Kidney epithelial cell (primary cell): ENCODE measurements at regions not wholly inside any gene's neighbourhood (a gene's known extent, or its start where the extent isn't known, plus 50 kb on each side); places are given as distances from the start of the nearest gene placed in this dataset.

Experiments used
- DNase-seq: peaks from one replicate; pipeline ENCODE4 v3.0.0-alpha.2; 2010; ENCODE audit warnings: low read depth
- H3K27me3 ChIP-seq: 2 replicates; pipeline ENCODE4 v1.6.0; 2011; ENCODE audit warnings: low read length; ENCODE audit not compliant: control insufficient read depth, insufficient read depth
- H3K36me3 ChIP-seq: 2 replicates; pipeline ENCODE4 v1.5.1; 2011; ENCODE audit warnings: low read length; ENCODE audit not compliant: control insufficient read depth, insufficient read depth
- H3K4me3 ChIP-seq: 2 replicates; pipeline ENCODE4 v1.5.1; 2011; ENCODE audit warnings: low read depth, mild to moderate bottlenecking, control low read depth, low read length
- CTCF ChIP-seq: IDR thresholded peaks from 2 replicates; pipeline ENCODE4 v1.5.1; 2011; ENCODE audit warnings: mild to moderate bottlenecking, moderate library complexity, low read length, control low read depth, inconsistent platforms; ENCODE audit not compliant: insufficient read depth, poor library complexity, severe bottlenecking

- Histone ChIP-seq H3K4me3 (no peak overlapping the region), H3K27me3 (no peaks in the 10 kb centered on the region), H3K36me3 (no peaks in the 10 kb centered on the region)
- no peak for TF ChIP-seq CTCF
- no peak for DNase-seq
These were observed 53.5 kb upstream of the MYEOV start for GRCh38 chr11:69240332-69241074.

- no peak for TF ChIP-seq CTCF
- no peak overlapping the region for H3K4me3 ChIP-seq
- no peaks in the 10 kb centered on the region for H3K36me3 ChIP-seq
- no peaks in the 10 kb centered on the region for H3K27me3 ChIP-seq
- no peak for DNase-seq
These were observed 52.7 kb upstream of the MYEOV start for GRCh38 chr11:69241075-69241740.

GRCh38 chr11:69241844-69242243, 52.1 kb upstream of the MYEOV start:
- TF ChIP-seq CTCF = no peak
- Histone ChIP-seq H3K4me3 (no peak overlapping the region), H3K36me3 (no peaks in the 10 kb centered on the region), H3K27me3 (no peaks in the 10 kb centered on the region)
- DNase-seq = no peak

GRCh38 chr11:69242266-69242920, 51.6 kb upstream of the MYEOV start:
- no peaks in the 10 kb centered on the region for H3K27me3 ChIP-seq
- TF ChIP-seq CTCF = no peak
- no peaks in the 10 kb centered on the region for H3K36me3 ChIP-seq
- DNase-seq = no peak
- H3K4me3 ChIP-seq = no peak overlapping the region

- H3K36me3 ChIP-seq = no peaks in the 10 kb centered on the region
- TF ChIP-seq CTCF = no peak
- H3K27me3 ChIP-seq = no peaks in the 10 kb centered on the region
- no peak for DNase-seq
- no peak overlapping the region for H3K4me3 ChIP-seq
These were observed 50.3 kb upstream of the MYEOV start for GRCh38 chr11:69243496-69244200.
